ENCODE measurements at regions not wholly inside any gene's neighbourhood (a gene's known extent, or its start where the extent isn't known, plus 50 kb on each side); places are given as distances from the start of the nearest gene placed in this dataset.

GRCh38 chr4:126435491-126435890 lies 1120.7 kb downstream of the FAT4 start:
- no peaks in the 10 kb centered on the region for H3K36me3 ChIP-seq (ENCODE audit: control insufficient read depth in 2 of 3, insufficient read depth in 3 of 3, low read length in 3 of 3)
- H3K27ac ChIP-seq (ENCODE audit: low read depth in 2 of 2, low read length in 2 of 2), result no peak overlapping the region
- H3K27me3 ChIP-seq (ENCODE audit: control insufficient read depth, insufficient read depth, low read length), result no peaks in the 10 kb centered on the region
- H3K9me3 ChIP-seq (ENCODE audit: control insufficient read depth in 2 of 3, insufficient read depth in 1 of 3, low read length in 3 of 3), result no peaks in the 10 kb centered on the region
- H3K4me1 ChIP-seq (ENCODE audit: control insufficient read depth in 2 of 3, insufficient read depth in 2 of 3, low read depth in 1 of 3, low read length in 3 of 3), result peaks cover 0 to 3% (median 0%) of the 10 kb centered on the region in 3 donors
- FAIRE-seq (no peak), DNase-seq (no peak)
- no peak for TF ChIP-seq CTCF (IDR thresholded peaks at IDR 0.05; ENCODE audit: borderline replicate concordance, extremely low read depth, insufficient read depth)
- H3K4me3 ChIP-seq (ENCODE audit: low read length in 3 of 3), result no peak overlapping the region
- intact Hi-C loops (cut with DNase I), result no loop called here
- no peak overlapping the region for H3K9ac ChIP-seq (ENCODE audit: low read length in 3 of 3)

GRCh38 chr4:126440297-126440696 lies 1125.5 kb downstream of the FAT4 start:
- Histone ChIP-seq H3K4me3 (ENCODE audit: low read length in 3 of 3) (no peak overlapping the region), H3K36me3 (ENCODE audit: control insufficient read depth in 2 of 3, insufficient read depth in 3 of 3, low read length in 3 of 3) (no peaks in the 10 kb centered on the region), H3K27me3 (ENCODE audit: control insufficient read depth, insufficient read depth, low read length) (no peaks in the 10 kb centered on the region), H3K27ac (ENCODE audit: low read depth in 2 of 2, low read length in 2 of 2) (no peak overlapping the region), H3K9ac (ENCODE audit: low read length in 3 of 3) (no peak overlapping the region), H3K9me3 (ENCODE audit: control insufficient read depth in 2 of 3, insufficient read depth in 1 of 3, low read length in 3 of 3) (no peaks in the 10 kb centered on the region), H3K4me1 (ENCODE audit: control insufficient read depth in 2 of 3, insufficient read depth in 2 of 3, low read depth in 1 of 3, low read length in 3 of 3) (peaks cover 0 to 3% (median 0%) of the 10 kb centered on the region in 3 donors)
- FAIRE-seq (no peak), DNase-seq (peak in 1 of 5 donors; percentile 8)
- intact Hi-C loops (cut with DNase I), result no loop called here
- no peak for TF ChIP-seq CTCF (IDR thresholded peaks at IDR 0.05; ENCODE audit: borderline replicate concordance, extremely low read depth, insufficient read depth)

- Histone ChIP-seq H3K4me3 (ENCODE audit: low read length in 3 of 3) (no peak overlapping the region), H3K27ac (ENCODE audit: low read depth in 2 of 2, low read length in 2 of 2) (no peak overlapping the region), H3K27me3 (ENCODE audit: control insufficient read depth, insufficient read depth, low read length) (no peaks in the 10 kb centered on the region), H3K9me3 (ENCODE audit: control insufficient read depth in 2 of 3, insufficient read depth in 1 of 3, low read length in 3 of 3) (no peaks in the 10 kb centered on the region), H3K4me1 (ENCODE audit: control insufficient read depth in 2 of 3, insufficient read depth in 2 of 3, low read depth in 1 of 3, low read length in 3 of 3) (peaks cover 0 to 3% (median 0%) of the 10 kb centered on the region in 3 donors), H3K9ac (ENCODE audit: low read length in 3 of 3) (no peak overlapping the region), H3K36me3 (ENCODE audit: control insufficient read depth in 2 of 3, insufficient read depth in 3 of 3, low read length in 3 of 3) (no peaks in the 10 kb centered on the region)
- DNase-seq, result peak in 2 of 5 donors; percentile 56 to 82
- no peak for TF ChIP-seq CTCF (IDR thresholded peaks at IDR 0.05; ENCODE audit: borderline replicate concordance, extremely low read depth, insufficient read depth)
- intact Hi-C loops (cut with DNase I), result no loop called here
- FAIRE-seq, result no peak
Observed at GRCh38 chr4:126441173-126442035, 1126.6 kb downstream of the FAT4 start.

All from kidney (tissue), 13 donors.